ENCODE measurements at regions not wholly inside any gene's neighbourhood (a gene's known extent, or its start where the extent isn't known, plus 50 kb on each side); places are given as distances from the start of the nearest gene placed in this dataset.

- no peaks in the 10 kb centered on the region for H3K27me3 ChIP-seq (ENCODE audit: control insufficient read depth, low read length)
- no peaks in the 10 kb centered on the region for H3F3A ChIP-seq (ENCODE audit: control insufficient read depth, insufficient read depth)
- H3K79me2 ChIP-seq (ENCODE audit: control insufficient read depth, low read length): no peaks in the 10 kb centered on the region
- H3K9me3 ChIP-seq (ENCODE audit: control insufficient read depth, insufficient read depth, low read length): no peaks in the 10 kb centered on the region
- no peaks in the 10 kb centered on the region; the same call in 1 of the 2 replicates for H3K9me2 ChIP-seq (replicated peaks; ENCODE audit: control insufficient read depth, low read length)
- no peak for TF ChIP-seq EZH2phosphoT487 (IDR thresholded peaks at IDR 0.05; ENCODE audit: borderline replicate concordance, low read length)
- no peak for TF ChIP-seq CTCF (IDR thresholded peaks at IDR 0.05; ENCODE audit: low read depth, low read length, poor library complexity, severe bottlenecking)
- H3K4me3 ChIP-seq (ENCODE audit: low read length): no peak overlapping the region
- H4K20me1 ChIP-seq (ENCODE audit: control insufficient read depth, insufficient read depth, low read depth, low read length): no peaks in the 10 kb centered on the region
- H3K4me1 ChIP-seq (ENCODE audit: control insufficient read depth, low read length): 0 out of 2 replicates have a peak, but pooled peaks cover 3% of the 10 kb centered on the region
- H3K36me3 ChIP-seq (ENCODE audit: control insufficient read depth, low read length): no peaks in the 10 kb centered on the region
- no peak overlapping the region for H3K27ac ChIP-seq (ENCODE audit: low read depth, low read length)
- no peak overlapping the region for H3K4me2 ChIP-seq (ENCODE audit: low read length)
These were observed 530.6 kb downstream of the TFEC start for GRCh38 chr7:115499956-115500355.

DNA sequence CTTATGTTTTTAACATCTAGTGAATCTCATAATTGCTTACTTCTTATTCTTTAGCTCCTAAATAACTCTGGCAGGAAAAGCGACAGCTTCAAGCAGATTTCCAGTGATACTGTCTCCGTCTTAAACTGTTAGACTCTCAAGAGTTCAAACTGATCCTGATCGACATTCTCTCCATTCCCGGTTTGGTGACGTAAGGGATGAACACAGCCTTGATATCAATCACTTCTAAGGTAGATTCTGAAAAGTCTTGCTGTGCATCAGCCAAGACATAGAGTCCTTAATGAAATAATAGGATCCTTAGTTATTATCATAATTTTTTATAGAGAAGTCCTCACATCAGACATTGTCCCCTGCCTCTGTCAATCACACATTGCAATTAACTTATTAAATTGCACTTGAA is 534.6 kb downstream of the TFEC start:
- H3K9me3 ChIP-seq (ENCODE audit: control insufficient read depth, insufficient read depth, low read length): no peaks in the 10 kb centered on the region
- H4K20me1 ChIP-seq (ENCODE audit: control insufficient read depth, insufficient read depth, low read depth, low read length): no peaks in the 10 kb centered on the region
- H3K4me3 ChIP-seq (ENCODE audit: low read length): no peak overlapping the region
- no peaks in the 10 kb centered on the region for H3K27me3 ChIP-seq (ENCODE audit: control insufficient read depth, low read length)
- H3K36me3 ChIP-seq (ENCODE audit: control insufficient read depth, low read length): no peaks in the 10 kb centered on the region
- TF ChIP-seq CTCF (IDR thresholded peaks at IDR 0.05; ENCODE audit: low read depth, low read length, poor library complexity, severe bottlenecking) (no peak), EZH2phosphoT487 (IDR thresholded peaks at IDR 0.05; ENCODE audit: borderline replicate concordance, low read length) (no peak)
- H3K4me1 ChIP-seq (ENCODE audit: control insufficient read depth, low read length): 0 out of 2 replicates have a peak, but pooled peaks cover 3% of the 10 kb centered on the region
- no peak overlapping the region for H3K4me2 ChIP-seq (ENCODE audit: low read length)
- no peaks in the 10 kb centered on the region for H3F3A ChIP-seq (ENCODE audit: control insufficient read depth, insufficient read depth)
- H3K79me2 ChIP-seq (ENCODE audit: control insufficient read depth, low read length): no peaks in the 10 kb centered on the region
- H3K9me2 ChIP-seq (replicated peaks; ENCODE audit: control insufficient read depth, low read length): no peaks in the 10 kb centered on the region
- no peak overlapping the region for H3K27ac ChIP-seq (ENCODE audit: low read depth, low read length)

DNA sequence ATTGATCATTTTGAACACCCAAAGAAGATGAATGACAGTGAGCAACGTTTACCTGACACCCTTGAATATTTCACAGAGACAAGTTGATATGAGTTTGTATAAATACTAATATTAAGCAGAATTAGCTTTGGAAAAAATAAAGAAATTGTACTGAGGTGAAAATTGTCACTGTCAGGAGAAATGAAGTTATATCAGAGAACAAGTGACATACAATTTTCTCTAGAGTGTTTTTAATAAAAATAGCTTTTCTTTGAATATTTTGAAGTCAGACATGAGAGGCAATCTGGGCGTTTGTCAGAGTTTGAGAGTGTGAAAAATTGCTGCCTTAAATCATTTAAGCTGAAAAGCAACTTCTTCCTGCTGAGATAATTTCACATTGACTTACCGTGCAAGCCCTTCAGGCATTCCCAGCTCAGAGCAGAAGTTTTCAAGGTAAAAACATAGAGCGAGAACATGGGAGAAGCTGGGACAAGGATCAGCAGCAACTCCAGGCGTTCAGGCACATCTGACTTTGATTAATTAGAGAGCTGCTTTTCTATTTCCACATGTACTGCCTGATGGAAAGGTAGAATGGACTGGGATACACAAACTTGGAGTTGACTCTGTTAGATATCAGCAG is 535.9 kb downstream of the TFEC start:
- Histone ChIP-seq H3F3A (ENCODE audit: control insufficient read depth, insufficient read depth) (no peaks in the 10 kb centered on the region), H3K4me3 (ENCODE audit: low read length) (no peak overlapping the region), H3K9me3 (ENCODE audit: control insufficient read depth, insufficient read depth, low read length) (no peaks in the 10 kb centered on the region), H3K27me3 (ENCODE audit: control insufficient read depth, low read length) (no peaks in the 10 kb centered on the region), H3K79me2 (ENCODE audit: control insufficient read depth, low read length) (no peaks in the 10 kb centered on the region), H4K20me1 (ENCODE audit: control insufficient read depth, insufficient read depth, low read depth, low read length) (no peaks in the 10 kb centered on the region), H3K36me3 (ENCODE audit: control insufficient read depth, low read length) (no peaks in the 10 kb centered on the region), H3K27ac (ENCODE audit: low read depth, low read length) (no peak overlapping the region), H3K4me1 (ENCODE audit: control insufficient read depth, low read length) (0 out of 2 replicates have a peak, but pooled peaks cover 3% of the 10 kb centered on the region), H3K9me2 (replicated peaks; ENCODE audit: control insufficient read depth, low read length) (no peaks in the 10 kb centered on the region), H3K4me2 (ENCODE audit: low read length) (no peak overlapping the region)
- TF ChIP-seq CTCF (IDR thresholded peaks at IDR 0.05; ENCODE audit: low read depth, low read length, poor library complexity, severe bottlenecking) (no peak), EZH2phosphoT487 (IDR thresholded peaks at IDR 0.05; ENCODE audit: borderline replicate concordance, low read length) (no peak)
